DOHH2 (cell line): ENCODE measurements at regions not wholly inside any gene's neighbourhood (a gene's known extent, or its start where the extent isn't known, plus 50 kb on each side); places are given as distances from the start of the nearest gene placed in this dataset.

Experiments used
- H3F3A ChIP-seq: fragments of 200-600 bp; sonication (generic), shearing (Covaris generic); 2 replicates; pipeline ENCODE4 v1.6.0; 2016; ENCODE audit warnings: antibody characterized with exemption, mild to moderate bottlenecking; ENCODE audit not compliant: control insufficient read depth, insufficient read depth
- H3K27ac ChIP-seq: fragments of 200-600 bp; sonication (generic); 2 replicates; pipeline ENCODE4 v1.5.1; 2014; ENCODE audit warnings: low read depth, mild to moderate bottlenecking, low read length, moderate library complexity
- H3K27me3 ChIP-seq: fragments of 200-600 bp; sonication (generic); 2 replicates; pipeline ENCODE4 v1.6.1; 2014; ENCODE audit warnings: mild to moderate bottlenecking, low read length, mixed read lengths; ENCODE audit not compliant: control insufficient read depth
- H3K36me3 ChIP-seq: fragments of 200-600 bp; sonication (generic); 2 replicates; pipeline ENCODE4 v1.6.1; 2014; ENCODE audit warnings: mild to moderate bottlenecking, low read length, moderate library complexity, mixed read lengths; ENCODE audit not compliant: control insufficient read depth
- H3K4me1 ChIP-seq: fragments of 200-600 bp; sonication (generic); 2 replicates; pipeline ENCODE4 v1.6.1; 2014; ENCODE audit warnings: mild to moderate bottlenecking, low read length, mixed read lengths; ENCODE audit not compliant: control insufficient read depth
- H3K4me2 ChIP-seq: fragments of 200-600 bp; sonication (generic); 2 replicates; pipeline ENCODE4 v1.6.0; 2014; ENCODE audit warnings: mild to moderate bottlenecking, low read length, moderate library complexity
- H3K4me3 ChIP-seq: fragments of 200-600 bp; sonication (generic); 2 replicates; pipeline ENCODE4 v1.5.1; 2014; ENCODE audit warnings: mild to moderate bottlenecking, low read length, mixed read lengths
- H3K79me2 ChIP-seq: fragments of 200-600 bp; sonication (generic); 2 replicates; pipeline ENCODE4 v1.6.1; 2014; ENCODE audit warnings: mild to moderate bottlenecking, low read length, mixed read lengths; ENCODE audit not compliant: control insufficient read depth
- H3K9me2 ChIP-seq: fragments of 200-600 bp; sonication (generic); replicated peaks from 2 replicates; pipeline ENCODE4 v1.6.1; 2014; ENCODE audit warnings: mild to moderate bottlenecking, low read length, mixed read lengths; ENCODE audit not compliant: control insufficient read depth
- H3K9me3 ChIP-seq: fragments of 200-600 bp; sonication (generic); 2 replicates; pipeline ENCODE4 v1.6.1; 2014; ENCODE audit warnings: antibody characterized with exemption, low read length, mixed read lengths; ENCODE audit not compliant: control insufficient read depth, insufficient read depth
- H4K20me1 ChIP-seq: fragments of 200-600 bp; sonication (generic); 2 replicates; pipeline ENCODE4 v1.6.0; 2014; ENCODE audit warnings: low read depth, mild to moderate bottlenecking, antibody characterized with exemption, low read length, moderate library complexity; ENCODE audit not compliant: control insufficient read depth, insufficient read depth
- EZH2phosphoT487 ChIP-seq: fragments of 200-600 bp; sonication (generic); IDR thresholded peaks from 2 replicates; pipeline ENCODE4 v1.6.1; 2017; ENCODE audit warnings: borderline replicate concordance, mild to moderate bottlenecking, antibody characterized with exemption, low read length, moderate library complexity, mixed read lengths
- TF ChIP-seq, protein P1 (sequence below): fragments of 200-600 bp; sonication (generic); IDR thresholded peaks from one replicate; pipeline ENCODE4 v1.5.1; 2014; ENCODE audit warnings: antibody characterized with exemption, mild to moderate bottlenecking, low read depth, low read length; ENCODE audit not compliant: poor library complexity, severe bottlenecking

GRCh38 chr1:56132520-56132919, 446.8 kb downstream of the PLPP3 start:
- H3K27ac ChIP-seq = no peak overlapping the region
- H3K4me1 ChIP-seq = 0 out of 2 replicates have a peak, but pooled peaks cover 3% of the 10 kb centered on the region
- H3K36me3 ChIP-seq = no peaks in the 10 kb centered on the region
- no peak overlapping the region for H3K4me3 ChIP-seq
- no peaks in the 10 kb centered on the region for H4K20me1 ChIP-seq
- H3K9me3 ChIP-seq = no peaks in the 10 kb centered on the region
- H3F3A ChIP-seq = no peaks in the 10 kb centered on the region
- H3K4me2 ChIP-seq = no peak overlapping the region
- no peaks in the 10 kb centered on the region for H3K79me2 ChIP-seq
- no peaks in the 10 kb centered on the region for H3K27me3 ChIP-seq
- H3K9me2 ChIP-seq = no peaks in the 10 kb centered on the region
- TF ChIP-seq, protein P1, sequence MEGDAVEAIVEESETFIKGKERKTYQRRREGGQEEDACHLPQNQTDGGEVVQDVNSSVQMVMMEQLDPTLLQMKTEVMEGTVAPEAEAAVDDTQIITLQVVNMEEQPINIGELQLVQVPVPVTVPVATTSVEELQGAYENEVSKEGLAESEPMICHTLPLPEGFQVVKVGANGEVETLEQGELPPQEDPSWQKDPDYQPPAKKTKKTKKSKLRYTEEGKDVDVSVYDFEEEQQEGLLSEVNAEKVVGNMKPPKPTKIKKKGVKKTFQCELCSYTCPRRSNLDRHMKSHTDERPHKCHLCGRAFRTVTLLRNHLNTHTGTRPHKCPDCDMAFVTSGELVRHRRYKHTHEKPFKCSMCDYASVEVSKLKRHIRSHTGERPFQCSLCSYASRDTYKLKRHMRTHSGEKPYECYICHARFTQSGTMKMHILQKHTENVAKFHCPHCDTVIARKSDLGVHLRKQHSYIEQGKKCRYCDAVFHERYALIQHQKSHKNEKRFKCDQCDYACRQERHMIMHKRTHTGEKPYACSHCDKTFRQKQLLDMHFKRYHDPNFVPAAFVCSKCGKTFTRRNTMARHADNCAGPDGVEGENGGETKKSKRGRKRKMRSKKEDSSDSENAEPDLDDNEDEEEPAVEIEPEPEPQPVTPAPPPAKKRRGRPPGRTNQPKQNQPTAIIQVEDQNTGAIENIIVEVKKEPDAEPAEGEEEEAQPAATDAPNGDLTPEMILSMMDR = no peak
- TF ChIP-seq EZH2phosphoT487 = no peak

DNA sequence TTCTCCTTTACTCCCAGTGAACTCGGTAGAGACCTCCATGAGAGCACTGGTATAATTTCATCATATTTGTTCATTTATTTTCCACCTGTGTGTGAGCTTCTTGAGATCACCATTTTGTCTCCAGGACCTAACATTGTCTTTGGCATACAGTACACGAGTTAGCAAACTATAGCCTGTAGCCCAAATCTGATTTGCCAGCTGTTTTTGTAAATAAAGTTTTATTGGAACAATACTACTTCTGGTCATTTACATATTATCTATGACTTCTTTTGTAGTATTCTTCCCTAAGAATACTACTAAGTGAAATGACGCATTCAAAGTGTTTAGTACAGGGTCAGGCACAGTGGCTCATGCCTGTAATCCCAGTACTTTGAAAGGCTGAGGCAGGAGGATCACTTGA, 449.5 kb downstream of the PLPP3 start:
- no peaks in the 10 kb centered on the region for H3K27me3 ChIP-seq
- H3K9me3 ChIP-seq = no peaks in the 10 kb centered on the region
- no peaks in the 10 kb centered on the region for H3F3A ChIP-seq
- H3K4me1 ChIP-seq = 0 out of 2 replicates have a peak, but pooled peaks cover 3% of the 10 kb centered on the region
- no peak overlapping the region for H3K27ac ChIP-seq
- no peak overlapping the region for H3K4me3 ChIP-seq
- H3K4me2 ChIP-seq = no peak overlapping the region
- TF ChIP-seq EZH2phosphoT487 = no peak
- TF ChIP-seq, protein P1 = no peak
- no peaks in the 10 kb centered on the region for H3K79me2 ChIP-seq
- no peaks in the 10 kb centered on the region for H3K36me3 ChIP-seq
- no peaks in the 10 kb centered on the region for H3K9me2 ChIP-seq
- H4K20me1 ChIP-seq = no peaks in the 10 kb centered on the region

DNA sequence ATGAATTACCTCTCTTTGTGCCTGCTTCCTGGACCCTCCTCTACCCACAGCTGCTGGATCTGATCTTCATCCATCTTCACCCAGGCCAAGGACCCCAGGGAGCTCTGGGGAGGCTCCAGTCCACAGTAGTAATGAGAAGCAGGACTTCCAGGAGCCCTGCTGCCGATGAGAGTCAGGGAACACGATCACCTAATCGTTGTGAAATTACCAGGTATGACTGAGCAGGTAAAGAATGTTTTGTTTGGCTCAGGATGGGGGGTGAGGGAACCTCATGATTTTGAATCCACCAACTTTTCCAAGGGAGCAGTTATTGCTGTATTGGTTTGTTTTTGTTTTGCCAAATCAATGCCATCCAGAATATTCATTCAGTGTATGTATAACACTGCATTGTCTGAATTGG, 454.0 kb downstream of the PLPP3 start:
- Histone ChIP-seq H4K20me1 (no peaks in the 10 kb centered on the region), H3K79me2 (no peaks in the 10 kb centered on the region), H3K36me3 (no peaks in the 10 kb centered on the region), H3K27me3 (no peaks in the 10 kb centered on the region), H3F3A (no peaks in the 10 kb centered on the region), H3K4me3 (no peak overlapping the region), H3K4me2 (no peak overlapping the region), H3K27ac (no peak overlapping the region), H3K9me2 (no peaks in the 10 kb centered on the region), H3K4me1 (no peaks in the 10 kb centered on the region), H3K9me3 (peaks cover 3% of the 10 kb centered on the region; the same call in 1 of the 2 replicates)
- no peak for TF ChIP-seq EZH2phosphoT487
- TF ChIP-seq, protein P1 = no peak
